DOHH2 (cell line): ENCODE measurements at regions not wholly inside any gene's neighbourhood (a gene's known extent, or its start where the extent isn't known, plus 50 kb on each side); places are given as distances from the start of the nearest gene placed in this dataset.

Experiments
- H3F3A ChIP-seq: fragments of 200-600 bp; sonication (generic), shearing (Covaris generic); 2 replicates; pipeline ENCODE4 v1.6.0; 2016; ENCODE audit warnings: antibody characterized with exemption, mild to moderate bottlenecking; ENCODE audit not compliant: control insufficient read depth, insufficient read depth
- H3K27ac ChIP-seq: fragments of 200-600 bp; sonication (generic); 2 replicates; pipeline ENCODE4 v1.5.1; 2014; ENCODE audit warnings: low read depth, mild to moderate bottlenecking, low read length, moderate library complexity
- H3K27me3 ChIP-seq: fragments of 200-600 bp; sonication (generic); 2 replicates; pipeline ENCODE4 v1.6.1; 2014; ENCODE audit warnings: mild to moderate bottlenecking, low read length, mixed read lengths; ENCODE audit not compliant: control insufficient read depth
- H3K36me3 ChIP-seq: fragments of 200-600 bp; sonication (generic); 2 replicates; pipeline ENCODE4 v1.6.1; 2014; ENCODE audit warnings: mild to moderate bottlenecking, low read length, moderate library complexity, mixed read lengths; ENCODE audit not compliant: control insufficient read depth
- H3K4me1 ChIP-seq: fragments of 200-600 bp; sonication (generic); 2 replicates; pipeline ENCODE4 v1.6.1; 2014; ENCODE audit warnings: mild to moderate bottlenecking, low read length, mixed read lengths; ENCODE audit not compliant: control insufficient read depth
- H3K4me2 ChIP-seq: fragments of 200-600 bp; sonication (generic); 2 replicates; pipeline ENCODE4 v1.6.0; 2014; ENCODE audit warnings: mild to moderate bottlenecking, low read length, moderate library complexity
- H3K4me3 ChIP-seq: fragments of 200-600 bp; sonication (generic); 2 replicates; pipeline ENCODE4 v1.5.1; 2014; ENCODE audit warnings: mild to moderate bottlenecking, low read length, mixed read lengths
- H3K79me2 ChIP-seq: fragments of 200-600 bp; sonication (generic); 2 replicates; pipeline ENCODE4 v1.6.1; 2014; ENCODE audit warnings: mild to moderate bottlenecking, low read length, mixed read lengths; ENCODE audit not compliant: control insufficient read depth
- H3K9me2 ChIP-seq: fragments of 200-600 bp; sonication (generic); replicated peaks from 2 replicates; pipeline ENCODE4 v1.6.1; 2014; ENCODE audit warnings: mild to moderate bottlenecking, low read length, mixed read lengths; ENCODE audit not compliant: control insufficient read depth
- H3K9me3 ChIP-seq: fragments of 200-600 bp; sonication (generic); 2 replicates; pipeline ENCODE4 v1.6.1; 2014; ENCODE audit warnings: antibody characterized with exemption, low read length, mixed read lengths; ENCODE audit not compliant: control insufficient read depth, insufficient read depth
- H4K20me1 ChIP-seq: fragments of 200-600 bp; sonication (generic); 2 replicates; pipeline ENCODE4 v1.6.0; 2014; ENCODE audit warnings: low read depth, mild to moderate bottlenecking, antibody characterized with exemption, low read length, moderate library complexity; ENCODE audit not compliant: control insufficient read depth, insufficient read depth
- EZH2phosphoT487 ChIP-seq: fragments of 200-600 bp; sonication (generic); IDR thresholded peaks from 2 replicates; pipeline ENCODE4 v1.6.1; 2017; ENCODE audit warnings: borderline replicate concordance, mild to moderate bottlenecking, antibody characterized with exemption, low read length, moderate library complexity, mixed read lengths
- TF ChIP-seq, protein P1 (sequence below): fragments of 200-600 bp; sonication (generic); IDR thresholded peaks from one replicate; pipeline ENCODE4 v1.5.1; 2014; ENCODE audit warnings: antibody characterized with exemption, mild to moderate bottlenecking, low read depth, low read length; ENCODE audit not compliant: poor library complexity, severe bottlenecking

- H4K20me1 ChIP-seq: no peaks in the 10 kb centered on the region
- H3K9me3 ChIP-seq: no peaks in the 10 kb centered on the region
Measured at GRCh38 chr7:97671571-97671970, 60.3 kb upstream of the TAC1 start.

DNA sequence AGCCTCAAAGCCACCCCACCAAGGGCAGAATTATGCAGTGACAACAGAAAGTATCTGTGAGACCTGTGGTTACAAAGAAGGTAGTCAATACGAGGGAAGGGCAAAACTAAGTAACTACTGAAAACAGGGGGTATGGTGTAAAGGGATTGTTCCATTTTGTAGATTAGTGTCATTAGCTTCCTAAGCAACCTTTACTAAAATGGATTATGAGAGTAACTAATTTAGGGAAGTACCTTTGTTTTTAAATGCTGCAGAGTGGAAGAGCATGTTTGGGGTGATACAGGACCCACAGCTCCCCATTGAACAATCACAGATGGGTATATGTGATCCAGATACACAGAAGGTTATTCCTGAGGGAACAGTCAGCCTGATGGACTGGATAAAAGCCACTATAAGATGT is 51.3 kb upstream of the TAC1 start:
- H3K9me3 ChIP-seq: no peaks in the 10 kb centered on the region
- no peak overlapping the region for H3K4me2 ChIP-seq
- no peaks in the 10 kb centered on the region for H3K79me2 ChIP-seq
- H3K9me2 ChIP-seq: no peaks in the 10 kb centered on the region
- H3K36me3 ChIP-seq: no peaks in the 10 kb centered on the region
- TF ChIP-seq, protein P1, sequence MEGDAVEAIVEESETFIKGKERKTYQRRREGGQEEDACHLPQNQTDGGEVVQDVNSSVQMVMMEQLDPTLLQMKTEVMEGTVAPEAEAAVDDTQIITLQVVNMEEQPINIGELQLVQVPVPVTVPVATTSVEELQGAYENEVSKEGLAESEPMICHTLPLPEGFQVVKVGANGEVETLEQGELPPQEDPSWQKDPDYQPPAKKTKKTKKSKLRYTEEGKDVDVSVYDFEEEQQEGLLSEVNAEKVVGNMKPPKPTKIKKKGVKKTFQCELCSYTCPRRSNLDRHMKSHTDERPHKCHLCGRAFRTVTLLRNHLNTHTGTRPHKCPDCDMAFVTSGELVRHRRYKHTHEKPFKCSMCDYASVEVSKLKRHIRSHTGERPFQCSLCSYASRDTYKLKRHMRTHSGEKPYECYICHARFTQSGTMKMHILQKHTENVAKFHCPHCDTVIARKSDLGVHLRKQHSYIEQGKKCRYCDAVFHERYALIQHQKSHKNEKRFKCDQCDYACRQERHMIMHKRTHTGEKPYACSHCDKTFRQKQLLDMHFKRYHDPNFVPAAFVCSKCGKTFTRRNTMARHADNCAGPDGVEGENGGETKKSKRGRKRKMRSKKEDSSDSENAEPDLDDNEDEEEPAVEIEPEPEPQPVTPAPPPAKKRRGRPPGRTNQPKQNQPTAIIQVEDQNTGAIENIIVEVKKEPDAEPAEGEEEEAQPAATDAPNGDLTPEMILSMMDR: no peak
- no peak for TF ChIP-seq EZH2phosphoT487
- no peaks in the 10 kb centered on the region for H3K4me1 ChIP-seq
- H4K20me1 ChIP-seq: no peaks in the 10 kb centered on the region
- no peaks in the 10 kb centered on the region; the same call in 1 of the 2 replicates for H3K27me3 ChIP-seq
- H3K4me3 ChIP-seq: no peak overlapping the region
- no peaks in the 10 kb centered on the region for H3F3A ChIP-seq
- H3K27ac ChIP-seq: no peak overlapping the region

More at GRCh38 chr7:97671571-97671970, 60.3 kb upstream of the TAC1 start:
- H3K4me3 ChIP-seq: no peak overlapping the region
- no peaks in the 10 kb centered on the region for H3K9me2 ChIP-seq
- H3K27me3 ChIP-seq: 0 out of 2 replicates have a peak, but pooled peaks cover 6% of the 10 kb centered on the region
- H3K4me2 ChIP-seq: no peak overlapping the region
- H3K36me3 ChIP-seq: no peaks in the 10 kb centered on the region
- no peaks in the 10 kb centered on the region for H3K4me1 ChIP-seq
- no peaks in the 10 kb centered on the region for H3F3A ChIP-seq
- no peak for TF ChIP-seq EZH2phosphoT487
- TF ChIP-seq, protein P1: no peak
- H3K27ac ChIP-seq: no peak overlapping the region
- H3K79me2 ChIP-seq: no peaks in the 10 kb centered on the region
